ENCODE measurements at regions not wholly inside any gene's neighbourhood (a gene's known extent, or its start where the extent isn't known, plus 50 kb on each side); places are given as distances from the start of the nearest gene placed in this dataset.

DNA sequence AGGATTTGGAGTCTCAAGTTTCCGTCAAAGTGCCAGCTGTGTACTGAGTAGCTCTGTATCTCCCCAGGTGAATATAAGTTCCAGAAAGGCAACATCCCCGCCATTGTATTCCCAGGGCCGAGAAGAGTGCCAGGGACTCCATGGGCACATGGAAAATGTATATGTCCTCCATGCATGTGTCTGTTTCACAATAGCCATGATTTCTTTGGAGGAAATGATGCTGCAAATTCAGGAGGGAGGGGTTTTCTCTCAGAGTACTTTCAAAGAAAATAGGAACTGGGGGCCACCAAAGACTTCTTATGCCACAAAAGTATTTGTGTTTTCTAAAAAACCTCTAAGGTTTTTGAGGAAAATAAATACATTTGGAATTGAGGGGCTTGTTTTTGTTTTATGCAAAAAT is 524.6 kb downstream of the BNC2 start:
- Histone ChIP-seq H3K9ac (ENCODE audit: low read depth, low read length) (no peak overlapping the region), H3K36me3 (ENCODE audit: insufficient read depth, low read depth, low read length) (no peaks in the 10 kb centered on the region), H3K27me3 (ENCODE audit: insufficient read depth, low read length) (no peaks in the 10 kb centered on the region), H3K27ac (ENCODE audit: low read length) (no peak overlapping the region), H3K4me1 (ENCODE audit: insufficient read depth, low read length) (no peaks in the 10 kb centered on the region; the same call in 1 of the 2 replicates), H3K4me3 (ENCODE audit: low read length) (no peak overlapping the region), H3K9me3 (ENCODE audit: insufficient read depth, low read depth, low read length) (no peaks in the 10 kb centered on the region)

DNA sequence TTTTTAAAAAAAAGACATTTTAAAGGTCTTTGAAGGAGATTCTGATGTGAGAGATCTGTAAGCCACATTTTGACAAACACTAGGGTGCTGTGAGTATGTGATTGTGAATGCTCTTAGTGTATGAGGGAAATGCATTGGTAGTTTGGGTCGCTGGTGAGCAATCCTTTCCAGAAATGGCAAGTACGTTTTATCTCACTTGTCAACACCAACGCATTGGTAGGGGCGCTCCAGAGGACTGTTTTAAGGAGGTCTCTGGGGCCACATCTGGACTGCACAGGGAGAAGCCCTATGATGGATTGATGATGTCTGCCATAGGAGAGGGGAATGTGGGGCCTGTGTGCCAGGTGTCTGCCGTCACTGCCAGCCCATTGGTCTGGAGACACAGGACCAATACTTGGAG is 522.6 kb downstream of the BNC2 start:
- Histone ChIP-seq H3K4me1 (ENCODE audit: insufficient read depth, low read length) (no peaks in the 10 kb centered on the region; the same call in 1 of the 2 replicates), H3K4me3 (ENCODE audit: low read length) (no peak overlapping the region), H3K36me3 (ENCODE audit: insufficient read depth, low read depth, low read length) (no peaks in the 10 kb centered on the region), H3K27me3 (ENCODE audit: insufficient read depth, low read length) (no peaks in the 10 kb centered on the region), H3K9ac (ENCODE audit: low read depth, low read length) (no peak overlapping the region), H3K27ac (ENCODE audit: low read length) (no peak overlapping the region), H3K9me3 (ENCODE audit: insufficient read depth, low read depth, low read length) (no peaks in the 10 kb centered on the region)

DNA sequence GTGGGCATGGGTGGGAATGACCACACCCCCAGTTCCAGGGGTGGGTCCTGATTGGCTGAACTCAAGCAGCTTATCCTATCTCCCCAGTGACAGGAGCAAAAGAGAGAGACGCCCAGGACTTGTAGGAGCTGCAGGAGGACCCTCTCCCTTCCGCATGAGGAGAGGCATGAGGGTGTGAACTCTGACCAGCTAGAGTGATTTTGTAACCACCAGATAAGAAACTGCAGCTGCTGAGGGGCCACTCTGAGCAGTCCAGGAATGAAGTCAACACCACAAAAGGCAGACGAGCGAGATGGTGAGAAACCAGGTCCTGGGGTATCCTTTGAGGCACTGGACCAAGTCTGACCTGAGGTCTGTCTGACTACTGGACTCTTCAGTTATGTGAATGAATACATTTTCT is 521.9 kb downstream of the BNC2 start:
- H3K27ac ChIP-seq (ENCODE audit: low read length): no peak overlapping the region
- no peaks in the 10 kb centered on the region; the same call in 1 of the 2 replicates for H3K4me1 ChIP-seq (ENCODE audit: insufficient read depth, low read length)
- H3K9ac ChIP-seq (ENCODE audit: low read depth, low read length): no peak overlapping the region
- H3K9me3 ChIP-seq (ENCODE audit: insufficient read depth, low read depth, low read length): no peaks in the 10 kb centered on the region
- H3K27me3 ChIP-seq (ENCODE audit: insufficient read depth, low read length): no peaks in the 10 kb centered on the region
- no peak overlapping the region for H3K4me3 ChIP-seq (ENCODE audit: low read length)
- no peaks in the 10 kb centered on the region for H3K36me3 ChIP-seq (ENCODE audit: insufficient read depth, low read depth, low read length)

DNA sequence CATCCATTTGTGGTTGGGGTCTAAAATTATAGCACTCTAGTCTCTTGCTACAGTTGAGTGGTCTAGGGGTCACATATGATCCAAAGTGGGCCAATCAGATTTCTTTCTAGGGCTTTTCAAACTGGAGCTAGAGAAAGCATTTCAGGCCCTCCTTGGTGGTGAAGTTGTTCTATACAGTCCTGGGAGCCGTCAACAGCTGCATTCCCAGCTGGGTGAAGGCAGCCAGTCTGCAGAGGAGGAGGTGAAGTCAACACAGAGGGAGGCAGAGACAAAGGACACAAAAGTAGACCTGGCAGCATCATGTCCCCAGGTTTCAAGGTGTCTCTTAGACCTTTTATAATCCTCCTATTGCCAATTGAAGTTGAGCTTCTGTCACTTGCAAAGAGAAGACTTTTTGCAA is 518.2 kb downstream of the BNC2 start:
- Histone ChIP-seq H3K9me3 (ENCODE audit: insufficient read depth, low read depth, low read length) (no peaks in the 10 kb centered on the region), H3K4me1 (ENCODE audit: insufficient read depth, low read length) (no peaks in the 10 kb centered on the region), H3K27me3 (ENCODE audit: insufficient read depth, low read length) (no peaks in the 10 kb centered on the region), H3K9ac (ENCODE audit: low read depth, low read length) (no peak overlapping the region), H3K27ac (ENCODE audit: low read length) (no peak overlapping the region), H3K36me3 (ENCODE audit: insufficient read depth, low read depth, low read length) (no peaks in the 10 kb centered on the region), H3K4me3 (ENCODE audit: low read length) (no peak overlapping the region)

DNA sequence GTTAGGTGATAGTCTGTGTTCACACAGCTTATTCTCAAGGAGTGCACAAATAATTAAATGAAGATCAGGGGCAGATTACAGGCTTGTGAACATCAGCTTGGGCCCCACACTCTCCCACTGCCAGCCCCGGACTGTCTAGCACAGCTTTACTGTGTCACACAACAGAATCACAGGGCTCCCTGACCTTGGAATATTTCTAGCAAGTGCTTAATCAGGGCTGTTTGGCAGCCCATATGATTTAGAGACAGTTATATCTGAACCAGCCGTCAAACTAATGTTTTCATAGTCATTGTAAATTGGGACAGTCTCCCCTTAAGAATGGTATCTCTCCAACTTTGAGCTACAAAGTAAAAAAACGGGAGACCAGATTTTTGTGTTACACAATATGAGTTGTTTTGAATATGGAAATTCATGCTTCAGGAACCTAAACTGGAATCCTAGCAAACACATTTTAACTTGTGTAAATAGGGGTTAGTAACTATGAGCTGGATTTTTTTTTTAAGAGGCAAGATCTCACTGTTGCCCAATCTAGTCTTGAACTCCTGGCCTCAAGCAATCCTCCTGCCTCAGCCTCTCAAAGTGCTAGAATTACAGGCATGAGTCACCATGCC is 517.6 kb downstream of the BNC2 start:
- no peak overlapping the region for H3K4me3 ChIP-seq (ENCODE audit: low read length)
- H3K27ac ChIP-seq (ENCODE audit: low read length): no peak overlapping the region
- no peak overlapping the region for H3K9ac ChIP-seq (ENCODE audit: low read depth, low read length)
- no peaks in the 10 kb centered on the region for H3K9me3 ChIP-seq (ENCODE audit: insufficient read depth, low read depth, low read length)
- H3K27me3 ChIP-seq (ENCODE audit: insufficient read depth, low read length): no peaks in the 10 kb centered on the region
- H3K4me1 ChIP-seq (ENCODE audit: insufficient read depth, low read length): no peaks in the 10 kb centered on the region
- no peaks in the 10 kb centered on the region for H3K36me3 ChIP-seq (ENCODE audit: insufficient read depth, low read depth, low read length)

DNA sequence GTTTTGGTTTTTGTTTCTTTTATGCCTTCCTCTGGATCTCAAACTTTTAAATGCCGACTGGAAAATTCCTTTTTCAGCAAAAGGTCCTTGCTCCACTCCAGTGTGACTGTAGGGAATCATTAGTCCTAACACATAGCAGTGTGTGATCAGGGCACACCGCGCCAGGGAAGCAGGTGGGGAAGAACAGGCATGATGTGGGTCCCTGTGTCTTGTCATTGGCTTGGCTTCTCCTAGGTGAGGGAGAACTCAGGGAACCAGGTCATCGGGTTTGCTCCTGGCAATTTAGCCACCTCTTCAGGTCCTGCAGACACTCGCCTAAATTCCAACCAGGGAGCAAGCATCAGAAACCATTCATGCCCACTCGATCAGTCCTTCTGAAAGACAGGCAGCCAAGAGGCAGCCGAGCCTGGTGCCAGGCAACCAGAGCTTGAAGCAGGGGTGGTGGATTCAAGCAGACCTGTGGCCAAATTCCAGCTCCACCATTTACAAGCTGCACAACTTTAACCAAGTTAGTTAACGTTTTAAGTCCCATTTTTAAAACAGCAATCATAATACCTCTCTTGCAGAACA is 514.2 kb downstream of the BNC2 start:
- Histone ChIP-seq H3K4me3 (ENCODE audit: low read length) (no peak overlapping the region), H3K27ac (ENCODE audit: low read length) (no peak overlapping the region), H3K36me3 (ENCODE audit: insufficient read depth, low read depth, low read length) (no peaks in the 10 kb centered on the region), H3K4me1 (ENCODE audit: insufficient read depth, low read length) (no peaks in the 10 kb centered on the region), H3K27me3 (ENCODE audit: insufficient read depth, low read length) (no peaks in the 10 kb centered on the region), H3K9me3 (ENCODE audit: insufficient read depth, low read depth, low read length) (no peaks in the 10 kb centered on the region; the same call in 1 of the 2 replicates), H3K9ac (ENCODE audit: low read depth, low read length) (no peak overlapping the region)

DNA sequence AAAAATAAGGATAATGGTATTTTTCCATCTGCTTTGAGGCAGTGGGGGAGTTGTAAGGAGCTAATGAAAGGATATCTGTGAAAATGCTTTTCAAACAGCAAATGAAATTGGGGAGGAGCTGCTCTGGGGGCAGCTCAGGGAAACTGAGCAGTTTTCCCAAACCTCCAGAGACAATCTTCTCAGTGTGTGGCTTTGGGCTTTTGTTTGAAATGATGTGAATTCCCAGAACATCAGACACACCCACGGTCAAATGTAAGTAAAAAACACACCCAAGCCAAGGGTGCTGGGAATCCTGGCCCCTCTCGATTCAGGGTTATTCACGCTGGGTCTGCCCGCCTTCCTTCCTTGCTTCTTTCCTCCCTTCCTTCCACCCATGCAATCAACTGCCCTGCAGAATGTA is 512.6 kb downstream of the BNC2 start:
- H3K36me3 ChIP-seq (ENCODE audit: insufficient read depth, low read depth, low read length): no peaks in the 10 kb centered on the region
- H3K4me3 ChIP-seq (ENCODE audit: low read length): no peak overlapping the region
- H3K9me3 ChIP-seq (ENCODE audit: insufficient read depth, low read depth, low read length): no peaks in the 10 kb centered on the region; the same call in 1 of the 2 replicates
- H3K9ac ChIP-seq (ENCODE audit: low read depth, low read length): no peak overlapping the region
- H3K4me1 ChIP-seq (ENCODE audit: insufficient read depth, low read length): peaks cover 5% of the 10 kb centered on the region; the same call in 1 of the 2 replicates
- no peak overlapping the region for H3K27ac ChIP-seq (ENCODE audit: low read length)
- H3K27me3 ChIP-seq (ENCODE audit: insufficient read depth, low read length): no peaks in the 10 kb centered on the region

DNA sequence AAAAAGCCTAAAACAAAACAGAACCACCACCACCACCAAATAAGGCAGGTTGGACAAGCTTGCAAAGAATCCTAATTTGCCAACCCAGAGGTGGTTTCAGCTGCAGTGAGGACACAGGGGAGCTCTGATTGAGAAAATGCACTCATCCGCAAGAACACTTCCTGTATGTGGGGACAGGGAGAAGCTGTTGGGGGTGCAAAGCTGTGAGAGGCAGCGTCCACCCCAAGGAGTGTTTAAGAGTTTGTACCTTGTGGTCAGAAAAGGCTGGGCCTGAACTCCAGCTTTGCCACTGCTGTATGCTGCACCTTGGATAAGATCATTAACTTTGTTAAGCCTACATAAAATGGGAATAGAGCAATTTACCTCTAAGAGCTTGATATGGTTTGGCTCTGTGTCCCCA is 511.7 kb downstream of the BNC2 start:
- Histone ChIP-seq H3K36me3 (ENCODE audit: insufficient read depth, low read depth, low read length) (no peaks in the 10 kb centered on the region), H3K27ac (ENCODE audit: low read length) (no peak overlapping the region), H3K4me3 (ENCODE audit: low read length) (no peak overlapping the region), H3K27me3 (ENCODE audit: insufficient read depth, low read length) (no peaks in the 10 kb centered on the region), H3K9ac (ENCODE audit: low read depth, low read length) (no peak overlapping the region), H3K9me3 (ENCODE audit: insufficient read depth, low read depth, low read length) (no peaks in the 10 kb centered on the region; the same call in 1 of the 2 replicates), H3K4me1 (ENCODE audit: insufficient read depth, low read length) (peaks cover 5% of the 10 kb centered on the region; the same call in 1 of the 2 replicates)
